Activated CD8-positive, alpha-beta T cell treated with anti-CD3 and anti-CD28 coated beads for 36 hours (primary cell): ENCODE measurements at regions not wholly inside any gene's neighbourhood (a gene's known extent, or its start where the extent isn't known, plus 50 kb on each side); places are given as distances from the start of the nearest gene placed in this dataset.

Experiments
- ATAC-seq: fragments of 200-7000 bp; cut with Tn5 transposase; one replicate; pipeline ENCODE4 v1.10.0; 2021; ENCODE audit warnings: mild to moderate bottlenecking, moderate library complexity
- CTCF ChIA-PET: fragments of 350-600 bp; sonication (Branson Sonifier 250); formaldehyde crosslinking; loops from one replicate; lab custom pipeline; 2021; ENCODE audit warnings: antibody characterized with exemption; lab: Charles Lee
- POLR2A ChIA-PET: fragments of 350-600 bp; sonication (Branson Sonifier 250); formaldehyde crosslinking; loops from one replicate; lab custom pipeline; 2021; ENCODE audit warnings: antibody characterized with exemption; lab: Charles Lee
- DNase-seq: peaks from one replicate; pipeline ENCODE4 v3.0.0-alpha.2; 2020
- H3K27ac Mint-ChIP-seq: one replicate; pipeline ENCODE4 v1.8.0; 2021; ENCODE audit warnings: mild to moderate bottlenecking, mixed read lengths
- H3K27me3 Mint-ChIP-seq: one replicate; pipeline ENCODE4 v1.8.0; 2021; ENCODE audit warnings: mixed read lengths
- H3K36me3 Mint-ChIP-seq: one replicate; pipeline ENCODE4 v1.8.0; 2021; ENCODE audit warnings: low read depth, mixed read lengths
- H3K4me1 Mint-ChIP-seq: one replicate; pipeline ENCODE4 v1.8.0; 2021; ENCODE audit warnings: low read depth, mixed read lengths
- H3K4me3 Mint-ChIP-seq: one replicate; pipeline ENCODE4 v1.8.0; 2021; ENCODE audit warnings: mild to moderate bottlenecking, moderate library complexity, mixed read lengths
- H3K9me3 Mint-ChIP-seq: one replicate; pipeline ENCODE4 v1.8.0; 2021; ENCODE audit warnings: mixed read lengths
- CTCF ChIP-seq: fragments of 200-600 bp; IDR thresholded peaks from one replicate; pipeline ENCODE4 v1.8.0; 2022; ENCODE audit warnings: antibody characterized with exemption, mild to moderate bottlenecking
- intact Hi-C: fragments of 100-400 bp; cut with micrococcal nuclease; formaldehyde crosslinking; loops from one replicate; pipeline ENCODE4 v1.10.0; 2022

- no peak for TF ChIP-seq CTCF
- Mint-ChIP-seq H3K27me3 (no peaks in the 10 kb centered on the region), H3K36me3 (no peaks in the 10 kb centered on the region), H3K27ac (no peak overlapping the region), H3K4me3 (no peak overlapping the region), H3K9me3 (no peaks in the 10 kb centered on the region), H3K4me1 (no peaks in the 10 kb centered on the region)
- ChIA-PET POLR2A (no interaction called here), CTCF (no interaction called here)
- intact Hi-C loops, result no loop called here
- no peak for ATAC-seq
- no peak for DNase-seq
Observed at GRCh38 chr2:180061085-180061484, 54.0 kb upstream of the CWC22 start.

DNA sequence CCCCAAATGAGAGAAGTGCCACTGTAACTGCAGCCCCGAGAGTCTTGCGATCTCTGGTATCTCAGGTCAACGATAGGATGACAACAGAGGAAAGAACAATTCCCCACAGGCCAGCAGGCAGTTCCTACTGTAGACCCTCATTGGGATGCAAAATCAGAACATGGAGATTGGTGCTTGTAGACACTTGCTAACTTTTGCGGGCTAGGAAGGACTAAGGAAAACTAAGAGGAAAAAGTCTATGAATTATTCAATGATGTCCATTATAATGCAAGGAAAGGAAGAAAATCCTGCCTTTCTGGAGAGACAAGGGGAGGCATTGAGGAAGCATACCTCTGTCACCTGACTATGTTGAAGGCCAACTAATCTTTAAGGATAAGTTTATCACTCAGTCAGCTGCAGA is 51.9 kb upstream of the CWC22 start:
- no peak for DNase-seq
- ChIA-PET CTCF (no interaction called here), POLR2A (no interaction called here)
- no peak overlapping the region for H3K4me3 Mint-ChIP-seq
- TF ChIP-seq CTCF, result no peak
- H3K4me1 Mint-ChIP-seq, result no peaks in the 10 kb centered on the region
- ATAC-seq, result no peak
- intact Hi-C loops, result no loop called here
- no peaks in the 10 kb centered on the region for H3K9me3 Mint-ChIP-seq
- no peaks in the 10 kb centered on the region for H3K27me3 Mint-ChIP-seq
- no peaks in the 10 kb centered on the region for H3K36me3 Mint-ChIP-seq
- H3K27ac Mint-ChIP-seq, result no peak overlapping the region

DNA sequence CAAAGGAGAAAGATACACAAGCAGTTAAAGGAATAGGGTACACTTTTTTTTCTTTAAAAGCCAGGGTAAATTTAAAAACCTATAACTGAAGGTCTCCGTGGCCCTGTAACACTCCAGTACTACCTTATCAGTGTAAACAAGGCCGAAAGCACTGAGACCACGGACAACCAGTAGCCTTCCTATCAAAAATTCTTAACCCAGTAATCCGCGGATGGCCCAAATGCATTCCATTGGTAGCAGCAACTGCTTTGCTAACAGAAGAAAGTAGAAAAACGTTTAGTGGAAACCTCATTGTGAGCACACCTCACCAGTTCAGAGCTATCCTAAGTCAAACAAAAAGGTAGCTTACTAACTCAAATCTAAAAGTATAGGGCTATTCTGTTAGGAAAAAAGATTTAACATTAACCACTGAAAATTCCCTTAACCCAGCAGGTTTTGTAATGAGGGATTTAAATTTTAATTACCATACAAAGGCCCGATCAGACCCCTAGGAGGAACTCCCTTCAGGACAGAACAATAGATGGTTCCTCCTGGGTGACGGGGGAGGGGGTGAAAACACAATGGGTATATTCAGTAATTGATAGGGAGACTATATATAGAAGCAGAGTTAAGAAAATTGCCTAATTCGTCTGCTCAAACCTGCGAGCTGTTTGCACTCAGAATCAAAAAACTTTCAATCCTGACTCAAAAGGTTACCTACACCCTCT is 50.8 kb upstream of the CWC22 start:
- POLR2A ChIA-PET, result no interaction called here
- Mint-ChIP-seq H3K9me3 (no peaks in the 10 kb centered on the region), H3K4me3 (no peak overlapping the region), H3K36me3 (no peaks in the 10 kb centered on the region), H3K27me3 (no peaks in the 10 kb centered on the region), H3K27ac (no peak overlapping the region), H3K4me1 (no peaks in the 10 kb centered on the region)
- TF ChIP-seq CTCF, result no peak
- no peak for ATAC-seq
- CTCF ChIA-PET, result no interaction called here
- intact Hi-C loops, result no loop called here
- DNase-seq, result no peak
